ENCODE measurements at regions not wholly inside any gene's neighbourhood (a gene's known extent, or its start where the extent isn't known, plus 50 kb on each side); places are given as distances from the start of the nearest gene placed in this dataset.

DNA sequence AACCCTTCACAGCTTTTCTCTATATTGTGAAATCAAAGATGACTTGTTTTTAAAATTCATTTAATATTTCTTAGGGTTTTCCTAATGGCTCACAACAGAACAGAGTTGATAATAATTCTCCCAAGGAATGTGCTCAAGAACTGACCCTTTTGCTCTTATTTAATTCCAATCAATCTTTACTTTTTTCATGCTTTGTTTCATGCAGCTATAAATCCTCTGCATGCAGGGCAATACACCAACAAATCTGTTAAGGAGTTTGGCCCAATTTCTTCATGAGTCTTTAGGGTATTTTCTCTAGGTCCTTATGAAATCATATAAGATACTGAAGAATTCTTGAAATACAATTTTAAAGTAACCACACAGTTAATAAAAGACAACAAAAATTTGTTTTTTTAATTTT lies 264.2 kb downstream of the SLC6A15 start:
- TF ChIP-seq EZH2 (IDR thresholded peaks at IDR 0.05; ENCODE audit: borderline replicate concordance, insufficient read depth, low read depth, low read length, poor library complexity, severe bottlenecking): no peak
- TF ChIP-seq, protein P1, sequence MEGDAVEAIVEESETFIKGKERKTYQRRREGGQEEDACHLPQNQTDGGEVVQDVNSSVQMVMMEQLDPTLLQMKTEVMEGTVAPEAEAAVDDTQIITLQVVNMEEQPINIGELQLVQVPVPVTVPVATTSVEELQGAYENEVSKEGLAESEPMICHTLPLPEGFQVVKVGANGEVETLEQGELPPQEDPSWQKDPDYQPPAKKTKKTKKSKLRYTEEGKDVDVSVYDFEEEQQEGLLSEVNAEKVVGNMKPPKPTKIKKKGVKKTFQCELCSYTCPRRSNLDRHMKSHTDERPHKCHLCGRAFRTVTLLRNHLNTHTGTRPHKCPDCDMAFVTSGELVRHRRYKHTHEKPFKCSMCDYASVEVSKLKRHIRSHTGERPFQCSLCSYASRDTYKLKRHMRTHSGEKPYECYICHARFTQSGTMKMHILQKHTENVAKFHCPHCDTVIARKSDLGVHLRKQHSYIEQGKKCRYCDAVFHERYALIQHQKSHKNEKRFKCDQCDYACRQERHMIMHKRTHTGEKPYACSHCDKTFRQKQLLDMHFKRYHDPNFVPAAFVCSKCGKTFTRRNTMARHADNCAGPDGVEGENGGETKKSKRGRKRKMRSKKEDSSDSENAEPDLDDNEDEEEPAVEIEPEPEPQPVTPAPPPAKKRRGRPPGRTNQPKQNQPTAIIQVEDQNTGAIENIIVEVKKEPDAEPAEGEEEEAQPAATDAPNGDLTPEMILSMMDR (IDR thresholded peaks at IDR 0.05): no peak

All from B cell (primary cell).